ENCODE measurements at regions not wholly inside any gene's neighbourhood (a gene's known extent, or its start where the extent isn't known, plus 50 kb on each side); places are given as distances from the start of the nearest gene placed in this dataset.

DNA sequence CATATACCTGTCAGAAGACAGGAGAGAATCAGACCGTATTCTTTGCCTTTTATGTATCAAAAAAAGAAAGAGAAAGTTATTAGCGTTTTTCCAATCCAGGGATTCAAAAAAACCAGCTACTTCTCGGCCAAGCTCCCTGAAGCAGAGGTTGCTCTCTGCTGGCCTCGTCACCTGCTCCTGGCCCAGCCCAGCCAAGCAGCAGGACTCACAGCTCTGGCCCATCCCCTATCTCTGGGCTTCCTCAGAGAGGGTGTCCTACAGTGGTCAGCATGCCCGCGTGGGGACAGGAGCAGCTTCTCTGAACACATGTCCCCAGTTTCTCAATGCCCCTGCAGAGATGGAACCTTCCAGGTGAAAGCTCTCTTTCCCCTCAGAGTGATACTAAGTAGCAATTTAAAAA lies 209.0 kb downstream of the URI1 start:
- no peak overlapping the region for H3K4me3 ChIP-seq (ENCODE audit: low read depth, low read length)

GRCh38 chr19:30152510-30153291 lies 210.7 kb downstream of the URI1 start:
- no peak overlapping the region for H3K4me3 ChIP-seq (ENCODE audit: low read depth, low read length)

- H3K4me3 ChIP-seq (ENCODE audit: low read depth, low read length), result no peak overlapping the region
Observed at GRCh38 chr19:30153326-30154210, 211.5 kb downstream of the URI1 start.

DNA sequence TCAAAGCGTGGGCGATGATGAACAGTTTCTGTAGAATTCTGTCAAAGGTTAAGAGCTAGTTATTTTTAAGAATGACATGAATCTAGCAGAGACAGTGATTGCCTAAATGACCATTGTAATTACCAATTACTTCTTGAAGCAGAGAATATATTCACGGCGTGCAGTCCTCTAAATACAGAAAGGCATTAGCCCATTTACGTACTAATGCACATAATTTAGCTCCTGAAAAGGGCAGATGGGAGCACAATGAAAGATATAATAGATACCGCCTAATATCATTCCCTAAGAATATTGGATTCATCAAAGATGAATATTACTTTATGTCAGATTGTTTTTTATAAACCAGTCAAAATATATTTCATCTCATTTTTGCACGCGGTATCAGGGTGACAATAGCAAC lies 212.4 kb downstream of the URI1 start:
- H3K4me3 ChIP-seq (ENCODE audit: low read depth, low read length), result no peak overlapping the region

GRCh38 chr19:30155381-30156200 lies 213.6 kb downstream of the URI1 start:
- H3K4me3 ChIP-seq (ENCODE audit: low read depth, low read length), result no peak overlapping the region

DNA sequence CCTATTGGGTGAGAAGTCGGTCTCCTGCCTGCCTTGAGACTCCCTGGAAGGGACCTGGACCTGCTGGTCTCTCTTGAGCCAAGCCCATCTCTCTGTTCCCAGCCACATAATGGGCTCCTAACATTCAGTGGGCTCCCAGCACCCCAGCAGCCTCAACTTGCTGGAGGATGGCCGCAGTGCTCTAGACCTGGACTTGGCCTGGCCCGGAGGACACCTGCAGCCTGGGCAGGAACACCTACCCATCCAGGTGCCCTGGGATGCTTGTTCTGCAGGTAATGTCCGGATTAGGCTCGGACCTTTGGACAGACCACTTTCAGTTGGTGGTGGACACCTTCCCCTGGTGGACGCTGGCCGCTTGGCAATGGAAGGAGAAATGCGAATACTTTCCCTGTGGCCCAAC lies 214.6 kb downstream of the URI1 start:
- H3K4me3 ChIP-seq (ENCODE audit: low read depth, low read length), result no peak overlapping the region

DNA sequence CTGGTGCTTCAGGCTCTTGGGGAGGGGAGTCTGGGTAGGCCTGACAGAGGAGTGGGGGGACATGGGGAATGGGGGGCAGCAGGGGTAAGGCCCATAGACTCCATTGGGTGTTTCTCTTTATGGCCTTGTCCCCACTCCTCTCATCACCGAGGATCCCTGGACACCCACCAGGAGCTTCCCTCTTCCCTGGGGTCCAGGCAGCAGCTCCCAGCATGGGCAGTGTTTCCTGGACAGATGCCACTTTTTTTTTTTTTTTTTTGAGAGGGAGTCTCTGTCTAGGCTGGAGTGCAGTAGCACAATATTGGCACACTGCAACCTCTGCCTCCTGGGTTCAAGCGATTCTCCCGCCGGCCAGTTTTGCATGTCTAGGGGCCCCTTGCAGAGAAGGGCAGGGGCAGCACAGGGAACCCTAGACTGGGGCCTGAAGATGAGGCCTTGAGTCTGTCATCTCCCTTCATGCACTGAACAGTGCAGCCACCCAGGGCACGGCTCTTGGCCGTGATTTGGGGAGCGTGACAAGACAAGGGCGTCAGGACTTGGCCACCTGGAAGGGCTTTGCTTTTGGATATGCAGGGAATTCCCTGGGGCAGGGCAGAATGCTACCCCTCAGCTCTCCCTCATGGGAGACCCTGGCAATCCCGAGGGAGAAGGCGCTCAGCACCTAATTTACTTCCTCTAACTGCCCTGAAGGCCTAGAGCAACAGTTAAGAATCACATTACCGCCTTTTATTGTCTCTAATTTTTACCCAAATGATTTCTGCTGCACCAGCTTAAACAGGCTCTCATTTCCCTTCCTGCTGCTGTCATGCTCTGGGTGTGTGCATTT lies 213.9 kb upstream of the ZNF536 start:
- no peak overlapping the region for H3K4me3 ChIP-seq (ENCODE audit: low read depth, low read length)

DNA sequence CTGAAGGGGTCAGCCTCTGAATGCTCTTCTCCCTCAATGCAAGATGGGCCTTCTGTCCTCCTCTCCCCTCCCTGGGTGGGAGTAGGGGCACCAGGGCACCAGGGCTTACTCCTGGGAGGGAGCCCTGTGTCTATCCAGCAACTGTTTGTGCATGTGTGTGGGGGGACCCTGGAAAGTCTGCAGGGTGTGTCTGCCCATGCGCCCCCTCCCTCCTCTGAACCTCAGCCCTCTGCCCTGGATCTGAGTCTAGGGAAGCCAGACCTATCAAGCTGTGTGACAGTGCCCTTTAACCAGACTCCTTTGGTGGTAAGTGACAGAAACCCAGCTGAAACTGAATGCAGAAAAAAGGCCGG lies 213.3 kb upstream of the ZNF536 start:
- no peak overlapping the region for H3K4me3 ChIP-seq (ENCODE audit: low read depth, low read length)

DNA sequence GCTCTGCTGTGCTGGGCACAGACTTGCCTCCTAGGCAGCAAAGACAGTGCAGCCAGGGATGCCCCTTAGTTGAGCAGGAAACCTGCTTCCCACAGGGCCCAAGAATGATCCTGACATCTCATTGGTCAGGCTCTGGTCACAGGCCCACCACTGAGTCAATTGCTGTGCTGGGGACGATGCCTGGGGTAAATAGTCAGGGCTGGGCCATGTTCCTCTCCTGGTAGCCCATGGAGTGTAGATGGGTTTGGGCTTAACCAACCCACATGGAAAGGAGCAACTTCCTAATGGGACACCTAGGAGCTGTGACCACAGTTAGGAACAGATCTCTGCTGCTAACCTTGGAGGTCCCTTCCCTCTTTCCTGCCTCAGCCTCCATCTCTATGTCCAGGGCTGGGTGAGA lies 212.5 kb upstream of the ZNF536 start:
- no peak overlapping the region for H3K4me3 ChIP-seq (ENCODE audit: low read depth, low read length)

DNA sequence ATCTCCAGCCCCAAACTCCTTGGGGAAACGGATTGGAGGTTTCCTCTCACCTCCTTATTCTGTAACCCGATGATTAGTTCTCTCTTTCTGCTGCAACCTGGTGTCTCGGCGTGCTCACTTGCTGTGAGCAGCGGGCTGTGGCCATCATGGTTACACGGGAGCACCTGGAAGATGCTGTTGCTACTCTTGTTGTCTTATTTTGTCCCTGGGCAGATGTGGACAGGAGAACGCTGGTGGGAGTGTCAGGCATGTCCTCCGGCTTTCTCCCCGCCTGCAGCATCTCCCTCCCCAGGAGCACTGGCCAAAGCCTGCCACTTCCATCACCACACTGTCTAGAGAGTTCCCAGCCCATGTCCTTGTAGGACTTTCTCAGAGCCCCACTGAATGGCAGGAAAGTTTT lies 211.8 kb upstream of the ZNF536 start:
- H3K4me3 ChIP-seq (ENCODE audit: low read depth, low read length), result no peak overlapping the region

DNA sequence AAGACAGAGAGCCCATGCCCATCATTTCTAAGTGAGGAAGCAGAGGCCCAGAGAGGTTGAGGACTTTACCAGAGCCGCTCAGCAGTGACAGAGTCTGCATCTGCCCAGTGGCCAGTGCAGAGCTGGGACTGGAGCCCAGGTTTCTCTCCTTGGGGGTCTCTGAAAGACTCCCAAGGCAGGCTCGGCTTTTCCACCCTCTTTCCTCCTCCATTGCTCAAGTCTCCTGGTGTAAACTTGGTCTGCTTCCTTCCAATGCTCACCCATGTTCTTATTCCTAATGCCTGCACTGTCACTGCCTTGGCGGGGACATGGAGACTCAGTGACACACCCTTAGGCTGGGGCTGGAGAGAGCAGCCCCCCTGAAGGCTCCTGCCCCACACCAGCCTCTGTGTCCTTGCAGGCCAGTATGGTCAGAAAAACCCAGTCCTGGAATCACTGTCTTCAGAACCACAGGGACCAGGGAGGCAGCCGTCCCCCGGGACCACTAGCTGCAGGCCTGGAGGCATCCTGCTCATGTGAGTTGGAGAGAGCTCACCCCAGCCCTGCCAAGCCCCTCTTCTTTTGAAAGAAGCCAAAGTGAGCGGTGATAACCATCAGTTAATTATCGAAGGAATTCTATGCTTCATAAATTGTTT lies 211.0 kb upstream of the ZNF536 start:
- no peak overlapping the region for H3K4me3 ChIP-seq (ENCODE audit: low read depth, low read length)

- no peak overlapping the region for H3K4me3 ChIP-seq (ENCODE audit: low read depth, low read length)
Observed at GRCh38 chr19:30161770-30162169, 210.4 kb upstream of the ZNF536 start.

- no peak overlapping the region for H3K4me3 ChIP-seq (ENCODE audit: low read depth, low read length)
Observed at GRCh38 chr19:30162718-30163117, 209.5 kb upstream of the ZNF536 start.

- no peak overlapping the region for H3K4me3 ChIP-seq (ENCODE audit: low read depth, low read length)
Observed at GRCh38 chr19:30163663-30164062, 208.5 kb upstream of the ZNF536 start.

- no peak overlapping the region for H3K4me3 ChIP-seq (ENCODE audit: low read depth, low read length)
Observed at GRCh38 chr19:30165228-30165813, 206.9 kb upstream of the ZNF536 start.

- H3K4me3 ChIP-seq (ENCODE audit: low read depth, low read length), result no peak overlapping the region
Observed at GRCh38 chr19:30167206-30167868, 204.8 kb upstream of the ZNF536 start.

DNA sequence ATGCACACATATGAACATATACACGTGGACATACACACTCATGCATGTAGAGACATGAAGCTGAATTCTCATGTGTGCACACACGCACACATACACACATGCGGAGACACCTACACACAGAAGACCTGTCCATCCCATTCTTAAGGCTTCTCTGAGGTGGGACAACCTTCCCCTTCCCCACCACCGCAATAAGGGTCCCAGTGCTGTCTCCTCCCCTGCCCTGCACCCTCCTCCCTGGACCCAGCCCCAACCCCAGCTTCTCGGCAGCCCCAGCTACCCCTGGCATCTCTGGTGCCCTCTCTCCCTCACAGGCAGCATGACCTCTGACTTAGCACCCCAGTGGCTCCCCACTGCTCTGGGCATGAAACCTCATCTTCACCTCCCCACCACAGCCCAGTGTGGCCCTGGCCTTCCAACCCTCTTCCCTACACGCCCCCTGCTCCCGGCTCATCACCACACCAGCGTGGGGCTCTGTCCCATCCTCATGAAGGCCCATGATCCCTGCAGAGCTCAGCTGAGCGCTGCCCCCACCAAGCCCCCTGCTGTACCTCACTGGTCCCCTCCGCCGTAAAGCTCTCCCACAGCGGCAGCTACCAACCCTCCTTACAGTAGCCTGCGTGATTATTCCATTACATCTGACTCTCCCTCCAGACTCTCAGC lies 204.1 kb upstream of the ZNF536 start:
- H3K4me3 ChIP-seq (ENCODE audit: low read depth, low read length), result no peak overlapping the region

- no peak overlapping the region for H3K4me3 ChIP-seq (ENCODE audit: low read depth, low read length)
Observed at GRCh38 chr19:30168760-30169159, 203.4 kb upstream of the ZNF536 start.
